HG02852 (cell line): ENCODE measurements at regions not wholly inside any gene's neighbourhood (a gene's known extent, or its start where the extent isn't known, plus 50 kb on each side); places are given as distances from the start of the nearest gene placed in this dataset.

Source experiments
- ATAC-seq: cut with Tn5 transposase; IDR thresholded peaks from one replicate; pipeline ENCODE4 v1.9.1; 2021; ENCODE audit warnings: mild to moderate bottlenecking, moderate library complexity; ENCODE audit not compliant: unreplicated experiment

DNA sequence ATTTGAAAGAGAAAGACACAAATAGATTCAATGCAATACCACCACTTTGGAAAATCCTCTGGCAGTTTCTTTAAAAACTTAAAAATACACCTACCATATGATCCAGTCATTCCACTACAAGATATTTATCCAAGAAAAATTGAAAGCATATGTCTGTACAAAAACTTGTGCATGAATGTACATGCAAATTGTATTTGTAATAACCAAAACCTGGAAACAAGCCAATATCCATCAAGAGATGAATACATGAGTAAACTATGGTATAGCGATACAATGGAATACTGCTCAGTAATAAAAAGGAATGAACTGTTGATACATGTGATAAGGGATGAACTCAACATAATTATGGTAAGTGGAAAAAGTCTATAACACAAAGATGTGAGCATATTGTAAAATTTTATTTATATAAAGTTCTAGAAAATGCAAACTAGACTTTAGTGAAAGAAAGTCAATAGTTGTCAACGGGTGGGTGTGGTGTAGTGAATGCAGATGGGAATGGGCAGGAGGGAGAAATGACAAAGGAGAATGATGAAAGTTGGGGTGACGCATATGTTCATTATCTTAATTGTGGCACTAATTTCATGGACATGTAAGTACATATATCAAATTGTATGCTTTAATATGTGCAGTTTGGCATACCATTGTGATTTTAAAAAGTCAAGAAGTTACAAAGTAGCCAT is 347.5 kb downstream of the SAMD5 start:
- no peak for ATAC-seq

DNA sequence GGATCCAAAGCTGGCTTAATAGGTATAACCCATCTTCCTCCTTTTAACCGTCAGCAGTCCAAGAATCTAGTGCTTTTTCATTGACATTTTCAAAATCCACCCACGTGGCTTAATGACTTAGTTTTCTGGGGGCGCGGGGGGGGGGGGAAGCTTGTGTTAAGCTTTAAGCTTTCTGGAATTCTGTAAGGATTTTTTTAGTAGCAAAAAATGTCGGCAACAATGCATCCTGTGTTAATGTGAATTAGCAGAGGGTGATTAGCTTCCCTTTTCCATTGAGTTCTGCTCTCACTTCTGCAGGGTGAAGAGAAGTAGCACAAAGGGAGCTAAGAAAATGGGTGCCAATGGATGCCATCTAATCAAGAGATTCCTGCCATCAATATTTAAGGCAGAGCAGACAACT is 348.2 kb downstream of the SAMD5 start:
- ATAC-seq: no peak

DNA sequence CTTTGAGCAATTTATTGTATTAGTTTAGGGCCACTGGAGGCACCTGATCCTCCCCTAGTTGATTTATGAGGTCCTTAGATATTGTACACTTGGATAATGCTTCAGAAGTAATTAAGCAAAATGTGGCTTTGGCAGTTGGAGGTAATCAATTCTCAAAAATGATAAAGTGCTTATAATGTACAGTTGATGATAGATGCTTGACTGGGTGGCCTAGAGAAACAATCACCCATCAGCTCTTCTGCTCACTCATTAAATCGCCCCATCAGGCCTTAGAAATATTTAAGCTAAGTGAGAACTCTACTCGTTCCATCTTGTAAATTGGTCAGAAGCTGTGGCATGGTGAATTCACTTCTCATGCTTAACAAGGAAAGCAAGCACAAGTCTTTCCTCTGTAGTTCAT is 349.9 kb downstream of the SAMD5 start:
- ATAC-seq: no peak

DNA sequence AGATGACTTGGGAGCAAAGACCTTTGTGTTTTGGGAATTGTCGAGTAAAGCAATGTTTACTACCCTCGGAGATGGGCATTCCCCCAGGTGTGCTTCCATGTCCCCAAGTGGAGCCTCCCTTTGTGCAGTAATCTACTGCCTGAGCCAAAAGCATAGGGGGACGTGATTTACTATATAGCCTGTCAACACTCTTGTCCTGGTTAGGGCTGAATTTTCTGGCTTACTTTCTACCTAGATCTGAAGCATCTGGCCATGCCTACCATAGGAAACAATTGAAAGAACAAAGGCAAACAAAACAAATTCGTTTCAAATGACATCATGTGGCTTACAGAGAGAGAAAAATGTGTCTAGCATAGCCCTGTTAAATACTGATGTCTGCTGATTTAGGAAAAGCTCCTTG is 350.6 kb downstream of the SAMD5 start:
- ATAC-seq: no peak

DNA sequence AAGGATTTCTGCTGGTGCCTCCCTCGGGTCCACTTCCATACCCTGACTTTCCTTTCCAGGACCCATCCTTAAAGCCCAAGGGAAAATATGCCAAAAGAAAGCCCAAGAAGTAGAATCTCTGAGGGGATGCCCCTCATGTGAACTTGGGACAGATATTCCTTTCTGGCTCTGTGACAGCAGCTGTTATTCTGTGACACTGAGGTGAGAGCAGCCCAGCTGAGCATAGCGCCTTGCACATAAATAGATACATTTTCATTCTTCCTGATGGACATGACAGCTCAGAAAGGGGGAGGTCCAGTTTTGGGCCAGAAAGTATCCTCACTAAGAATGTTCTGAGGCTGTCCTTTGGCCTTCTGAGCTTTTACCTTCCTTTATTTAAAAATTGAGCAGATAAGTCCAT is 353.2 kb downstream of the SAMD5 start:
- no peak for ATAC-seq

DNA sequence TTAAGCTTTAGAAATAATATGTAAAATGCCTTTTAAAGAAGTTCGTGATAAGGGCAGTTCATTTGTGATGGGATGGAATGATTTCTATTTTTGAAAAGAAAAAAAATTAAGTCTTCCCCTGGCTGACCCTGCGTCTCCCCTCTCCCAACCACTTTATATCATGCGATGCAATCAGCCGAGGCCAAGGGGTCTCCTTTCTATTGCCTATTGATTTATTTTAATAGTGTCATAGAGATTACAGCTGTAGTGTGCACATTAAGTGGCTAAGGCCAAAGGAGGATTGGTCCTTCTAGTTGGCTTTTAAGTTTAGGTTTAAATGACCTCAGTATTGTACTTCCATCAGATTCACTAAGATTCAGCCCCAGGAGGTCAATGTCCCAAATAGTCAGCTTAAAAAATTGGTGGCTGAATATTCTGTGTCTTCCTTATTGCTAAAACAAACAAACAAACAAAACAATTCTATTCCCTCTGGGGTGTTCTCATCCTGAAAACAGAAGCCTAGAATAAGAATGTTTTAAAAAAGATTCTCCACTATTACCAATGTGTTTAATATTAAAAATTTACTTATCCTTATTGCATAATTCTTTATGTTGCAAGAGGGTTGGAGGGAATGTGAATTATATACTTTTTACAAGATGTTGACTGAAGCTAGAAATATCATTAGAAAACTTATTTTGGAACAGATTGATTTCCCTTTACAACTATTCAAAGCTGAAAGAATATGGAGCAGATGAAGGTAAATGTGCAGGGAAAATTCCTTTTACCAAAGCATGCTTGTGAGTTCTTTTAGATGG is 359.1 kb downstream of the SAMD5 start:
- no peak for ATAC-seq

DNA sequence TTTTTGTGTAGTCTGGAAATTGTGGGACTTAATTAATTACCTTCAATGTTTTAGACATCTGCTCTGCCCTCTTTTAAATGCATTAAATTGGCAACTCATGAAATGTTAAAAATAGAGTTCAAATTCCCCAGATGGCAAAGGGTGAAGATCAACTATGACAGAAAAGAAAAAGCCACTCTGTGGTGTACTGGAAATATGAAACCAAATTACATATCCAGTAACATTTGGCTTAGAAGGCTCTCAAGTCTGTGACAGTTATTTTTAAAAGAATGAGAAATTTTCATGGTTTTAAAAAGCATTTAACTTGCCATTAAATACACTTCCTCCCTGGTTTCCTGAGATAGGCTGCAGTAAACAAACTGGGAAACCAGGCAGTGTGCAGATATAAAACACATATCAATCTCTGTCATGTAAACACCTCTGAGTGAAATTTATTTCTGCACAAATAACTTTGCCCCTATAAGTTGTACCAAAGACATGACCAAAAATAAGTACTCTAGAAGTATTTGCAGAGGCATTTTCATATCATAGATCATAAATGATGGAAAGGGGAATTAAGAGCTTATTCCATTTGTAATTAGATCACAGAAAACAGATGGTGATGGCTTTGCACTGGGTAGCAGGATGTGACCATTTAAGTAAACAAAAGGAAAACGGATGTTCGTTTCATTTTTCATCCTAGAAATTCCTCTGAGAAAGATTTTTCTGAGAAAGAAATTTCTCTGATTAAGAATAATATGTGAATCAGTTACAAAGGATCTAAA is 360.1 kb downstream of the SAMD5 start:
- no peak for ATAC-seq

DNA sequence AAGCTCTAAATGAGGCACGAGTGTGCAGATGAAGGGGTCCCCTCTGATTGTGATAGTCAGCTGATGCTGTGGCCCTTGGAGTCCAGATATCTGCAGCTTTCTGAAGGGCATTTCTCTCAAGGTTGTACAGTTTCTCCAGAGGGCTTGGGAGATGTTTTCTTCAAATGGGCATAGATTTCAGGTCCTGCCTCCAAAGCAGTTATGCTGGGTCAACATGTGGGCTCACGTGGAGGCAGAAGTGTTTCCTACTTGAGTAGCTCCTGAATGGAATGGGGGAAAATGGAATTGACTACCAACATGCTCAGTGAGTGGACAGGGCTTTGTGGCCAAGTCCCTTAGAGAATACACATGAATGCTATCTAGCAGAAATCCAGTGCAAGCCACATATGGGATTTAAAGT is 360.7 kb downstream of the SAMD5 start:
- ATAC-seq: no peak

DNA sequence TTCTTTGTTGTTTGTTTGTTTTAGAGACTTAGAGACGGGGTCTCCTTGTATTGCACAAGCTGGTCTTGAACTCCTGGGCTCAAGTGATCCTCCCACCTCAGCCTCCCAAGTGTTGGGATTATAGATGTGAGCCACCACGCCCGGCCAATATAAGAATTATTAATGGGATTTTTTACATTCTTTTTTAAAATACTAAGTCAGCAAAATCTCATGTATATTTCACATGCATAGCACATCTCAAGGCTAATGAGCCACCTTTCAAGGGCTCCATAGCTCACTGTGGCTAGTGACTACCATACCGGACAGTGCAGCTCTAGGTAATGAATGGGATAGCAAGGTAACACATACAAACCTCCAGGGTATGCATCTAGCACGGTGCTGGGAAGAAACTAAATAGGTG is 361.4 kb downstream of the SAMD5 start:
- ATAC-seq: no peak

DNA sequence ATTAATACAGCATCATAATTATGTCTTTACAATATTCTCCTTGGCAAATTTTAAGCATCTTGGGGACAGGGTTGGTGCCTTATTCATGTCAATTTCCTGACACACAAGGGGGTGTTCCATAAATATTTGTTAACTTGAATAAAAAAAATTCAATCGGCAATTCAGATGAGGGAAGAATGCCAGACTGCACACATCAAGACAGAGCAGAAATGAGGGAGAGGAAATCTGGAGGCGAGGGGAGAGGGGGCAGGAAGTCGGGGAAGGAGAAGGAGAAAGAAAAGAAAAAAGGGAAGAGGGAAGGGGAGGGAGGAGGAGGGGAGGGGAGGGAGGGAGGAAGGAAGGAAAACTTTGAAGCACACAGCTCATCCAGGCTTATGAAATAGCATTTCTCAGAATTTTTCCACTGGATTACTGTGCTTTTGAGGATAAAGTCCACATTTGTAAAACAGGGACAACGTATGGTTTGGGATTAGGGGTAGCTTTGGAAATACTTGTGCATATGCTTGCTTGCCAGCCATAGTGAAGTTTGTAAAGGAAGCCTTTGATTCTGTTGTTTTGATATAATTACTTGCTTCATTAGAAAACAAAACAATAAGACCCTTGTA is 362.1 kb downstream of the SAMD5 start:
- ATAC-seq: no peak

DNA sequence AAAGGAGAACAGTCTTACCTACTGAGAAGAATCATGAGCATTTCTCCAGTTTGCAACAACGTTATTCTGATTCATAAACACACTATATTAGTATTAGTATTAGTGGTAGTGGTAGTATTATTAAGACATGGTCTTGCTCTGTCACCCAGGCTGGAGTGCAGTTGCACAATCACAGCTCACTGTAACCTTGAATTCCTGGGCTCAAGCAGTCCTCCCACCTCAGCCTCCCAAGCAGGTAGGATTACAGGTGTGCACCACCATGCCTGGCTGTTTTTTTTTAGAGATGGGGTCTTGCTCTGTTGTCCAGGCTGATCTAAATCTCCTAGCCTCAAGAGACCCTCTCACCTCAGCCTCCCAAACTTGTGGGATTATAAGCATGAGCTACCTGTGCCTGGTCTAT is 363.5 kb downstream of the SAMD5 start:
- no peak for ATAC-seq

DNA sequence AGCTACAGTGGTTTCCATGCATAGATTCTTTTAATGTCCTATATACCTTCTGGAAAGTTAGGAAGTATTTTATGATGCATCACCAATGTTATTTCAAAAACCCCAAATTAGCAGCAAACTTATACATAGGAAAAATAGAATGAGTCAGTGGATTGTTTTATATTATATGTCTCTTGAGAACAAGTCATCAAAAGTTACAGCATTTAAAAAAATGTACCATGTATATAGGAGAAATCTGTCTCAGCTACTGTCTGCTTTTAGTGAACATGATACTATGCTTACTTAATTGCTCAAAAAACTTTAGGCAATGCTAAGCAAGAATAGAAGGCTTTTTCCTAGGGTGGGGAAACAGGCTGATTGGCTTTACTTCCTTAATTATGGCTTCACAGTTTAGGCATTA is 365.3 kb downstream of the SAMD5 start:
- ATAC-seq: no peak

DNA sequence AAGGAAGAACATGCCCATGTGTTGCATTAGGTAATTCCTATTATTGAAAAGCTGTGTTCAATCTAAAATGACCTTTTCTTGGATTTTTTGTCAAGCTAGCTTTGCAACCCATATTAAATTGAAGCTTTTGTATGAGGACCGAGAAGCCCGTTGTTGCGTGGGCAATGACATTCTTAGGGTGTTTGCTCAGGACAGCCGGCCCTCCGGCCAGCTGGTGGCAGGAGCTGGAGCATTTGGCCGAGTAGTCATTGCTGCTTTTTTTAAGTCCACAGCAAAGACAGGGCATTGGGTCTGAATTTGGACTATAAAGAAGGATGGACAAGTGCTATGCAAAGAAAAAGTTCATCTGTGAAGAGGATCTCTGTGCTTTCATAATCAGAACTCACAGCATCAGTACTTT is 365.8 kb downstream of the SAMD5 start:
- ATAC-seq: no peak

DNA sequence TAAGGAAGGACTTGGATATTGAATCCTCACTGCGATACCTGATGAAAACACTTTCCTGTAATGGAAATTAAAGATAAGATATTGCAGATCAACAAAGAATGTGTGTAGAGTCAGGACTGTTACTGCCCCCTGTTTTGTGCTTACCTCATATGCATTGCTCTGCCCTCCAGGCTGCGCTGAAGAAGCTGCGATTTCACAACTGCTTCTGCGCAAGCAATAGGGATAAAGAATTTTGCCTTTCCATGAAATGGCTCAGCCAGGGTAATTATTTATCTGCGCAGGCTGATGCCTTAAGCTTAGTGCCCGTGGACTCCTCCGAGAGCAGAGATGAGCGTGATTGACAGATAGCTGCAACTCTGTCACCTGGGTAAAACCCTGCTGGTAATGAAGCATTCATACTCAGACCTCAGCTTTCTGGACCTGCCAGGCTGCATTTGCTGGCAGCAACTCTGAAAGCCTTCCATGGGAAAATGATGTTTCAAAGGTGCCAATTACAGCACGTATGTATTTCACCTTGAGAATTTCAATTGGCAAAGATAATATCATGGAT is 370.6 kb downstream of the SAMD5 start:
- no peak for ATAC-seq

DNA sequence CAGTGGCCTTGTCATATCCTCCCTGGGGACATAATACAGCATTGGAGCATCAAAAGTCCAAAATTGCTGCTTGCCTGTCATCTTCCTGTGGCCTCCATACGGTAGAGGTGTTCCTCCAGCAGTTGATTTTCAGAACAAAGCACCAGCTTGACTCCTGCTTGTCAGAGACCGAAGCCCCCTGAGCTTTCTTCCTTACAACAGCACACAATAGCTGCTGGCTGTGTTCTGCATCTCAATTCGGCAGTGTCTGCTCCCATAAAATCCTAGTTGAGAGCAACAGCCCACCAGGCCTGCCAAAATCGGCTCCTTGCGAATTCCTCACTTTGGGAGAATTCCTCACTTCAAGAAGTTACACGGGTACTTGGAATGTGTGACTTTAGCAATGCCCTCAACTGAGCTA is 372.9 kb downstream of the SAMD5 start:
- no peak for ATAC-seq

DNA sequence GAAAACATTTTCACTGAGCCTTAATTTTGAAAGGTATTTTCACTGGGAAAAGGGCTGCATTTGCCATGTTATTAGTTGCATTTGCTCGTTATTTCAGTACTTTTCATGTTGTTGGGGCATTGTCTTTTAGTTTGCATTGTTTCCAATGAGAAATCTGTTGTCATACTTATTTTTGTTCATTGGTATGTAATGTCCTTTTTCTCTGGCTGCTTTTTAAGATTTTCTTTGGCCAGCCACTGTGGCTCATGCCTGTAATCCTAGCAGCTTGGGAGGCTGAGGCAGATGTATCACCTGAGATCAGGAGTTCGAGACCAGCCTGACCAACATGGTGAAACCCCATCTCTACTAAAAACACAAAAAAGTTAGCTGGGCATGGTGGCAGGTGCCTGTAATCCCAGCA is 379.9 kb downstream of the SAMD5 start:
- no peak for ATAC-seq

DNA sequence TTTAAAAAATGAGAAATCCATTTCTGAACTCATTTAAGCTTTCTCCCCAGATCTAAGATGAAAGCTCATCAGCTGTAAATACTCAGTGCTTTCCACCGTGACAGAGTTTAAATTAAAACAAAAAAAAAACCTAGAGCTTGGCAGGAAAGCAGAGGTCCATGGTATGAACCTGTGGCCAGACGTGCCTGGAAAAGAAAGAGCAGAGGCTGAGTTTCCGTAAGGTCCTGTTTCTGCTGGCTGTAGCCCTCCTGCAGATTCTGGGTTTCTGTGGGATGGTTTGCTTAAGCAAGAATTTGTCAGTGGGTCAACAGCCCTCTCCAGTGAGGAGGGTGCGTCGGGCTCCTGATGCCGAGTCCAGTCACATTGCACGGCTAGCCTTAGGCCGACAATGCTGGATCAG is 383.2 kb downstream of the SAMD5 start:
- no peak for ATAC-seq

DNA sequence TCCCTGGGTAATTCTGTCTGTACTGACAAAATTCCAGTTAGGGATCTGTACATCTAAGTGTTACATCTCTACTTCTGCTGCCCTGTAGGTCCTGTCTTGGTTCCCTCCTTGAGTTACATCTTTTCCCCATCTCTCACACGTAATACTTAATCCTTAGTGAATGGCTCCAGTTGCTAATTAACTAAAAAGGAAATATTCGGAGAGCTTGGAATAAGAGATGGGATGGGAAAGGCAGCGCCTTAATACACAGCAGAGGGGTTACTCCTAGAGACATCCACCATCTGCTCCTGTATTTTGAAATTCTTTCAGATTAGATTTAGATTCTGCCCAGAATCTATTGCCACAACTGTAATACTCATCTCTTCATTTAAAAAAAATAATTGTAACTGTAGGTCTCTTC is 384.0 kb downstream of the SAMD5 start:
- no peak for ATAC-seq

DNA sequence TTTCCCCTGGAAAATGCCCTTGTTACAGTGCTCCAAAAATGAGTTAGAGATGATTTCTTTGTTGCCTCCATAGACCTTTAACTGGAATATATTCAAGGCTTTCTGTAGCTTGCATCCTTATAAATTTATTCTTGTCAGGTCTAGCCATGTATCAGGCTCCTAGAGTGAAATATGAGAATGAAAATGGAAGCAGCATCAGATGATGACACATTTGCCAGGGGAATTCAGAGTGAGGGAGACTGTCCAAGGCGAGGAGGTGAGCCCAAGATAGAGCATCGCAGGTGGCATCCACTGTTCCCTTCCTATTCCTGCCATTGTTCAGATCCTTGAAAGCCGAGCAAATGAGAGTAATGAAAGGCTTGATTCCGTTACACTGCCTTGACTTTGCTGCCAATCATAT is 386.8 kb downstream of the SAMD5 start:
- no peak for ATAC-seq

DNA sequence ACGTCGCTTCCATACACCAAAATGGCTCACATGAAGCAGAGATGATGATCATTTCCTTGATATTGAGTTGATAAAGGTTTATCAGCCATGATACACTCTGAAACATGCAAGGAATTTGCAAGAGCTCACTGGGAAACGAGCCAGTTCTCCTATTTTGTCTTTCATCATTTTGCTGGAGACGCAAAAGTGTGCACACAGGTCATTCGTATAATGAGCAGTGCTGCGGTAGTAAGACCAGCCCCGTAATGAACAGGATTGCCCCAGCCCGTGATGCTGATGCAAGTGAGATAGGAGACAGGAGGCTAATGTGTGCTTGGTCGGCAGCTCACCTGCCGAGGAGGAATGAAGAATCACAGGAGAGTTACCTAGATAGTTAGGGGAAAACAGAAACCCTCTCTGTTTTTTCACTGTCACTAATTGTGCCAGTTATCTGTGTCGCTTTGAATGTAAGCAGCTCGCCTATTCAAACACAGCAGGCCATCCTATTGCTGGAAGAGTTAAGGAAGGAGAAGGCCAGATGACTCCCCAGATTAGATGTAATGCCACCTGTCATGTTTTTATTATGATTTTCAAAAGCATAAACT is 391.8 kb downstream of the SAMD5 start:
- no peak for ATAC-seq

DNA sequence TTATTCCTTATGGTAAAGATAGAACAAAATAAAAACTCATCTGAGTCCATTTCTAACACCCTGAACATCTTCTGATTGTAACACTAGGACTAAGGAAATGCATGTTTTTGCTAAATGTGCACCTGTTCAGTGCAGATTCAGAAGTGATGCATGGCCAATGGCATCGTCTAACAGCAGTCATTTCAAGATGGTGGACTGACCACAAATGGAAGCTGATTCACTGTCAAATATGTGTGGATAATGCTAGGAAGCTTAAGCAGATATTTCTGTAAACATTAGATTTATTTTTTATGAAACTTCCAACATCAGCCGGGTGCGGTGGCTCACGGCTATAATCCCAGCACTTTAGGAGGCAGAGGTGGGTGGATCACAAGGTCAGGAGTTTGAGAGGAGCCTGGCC is 394.8 kb downstream of the SAMD5 start:
- no peak for ATAC-seq
